ENCODE measurements at regions not wholly inside any gene's neighbourhood (a gene's known extent, or its start where the extent isn't known, plus 50 kb on each side); places are given as distances from the start of the nearest gene placed in this dataset.

DNA sequence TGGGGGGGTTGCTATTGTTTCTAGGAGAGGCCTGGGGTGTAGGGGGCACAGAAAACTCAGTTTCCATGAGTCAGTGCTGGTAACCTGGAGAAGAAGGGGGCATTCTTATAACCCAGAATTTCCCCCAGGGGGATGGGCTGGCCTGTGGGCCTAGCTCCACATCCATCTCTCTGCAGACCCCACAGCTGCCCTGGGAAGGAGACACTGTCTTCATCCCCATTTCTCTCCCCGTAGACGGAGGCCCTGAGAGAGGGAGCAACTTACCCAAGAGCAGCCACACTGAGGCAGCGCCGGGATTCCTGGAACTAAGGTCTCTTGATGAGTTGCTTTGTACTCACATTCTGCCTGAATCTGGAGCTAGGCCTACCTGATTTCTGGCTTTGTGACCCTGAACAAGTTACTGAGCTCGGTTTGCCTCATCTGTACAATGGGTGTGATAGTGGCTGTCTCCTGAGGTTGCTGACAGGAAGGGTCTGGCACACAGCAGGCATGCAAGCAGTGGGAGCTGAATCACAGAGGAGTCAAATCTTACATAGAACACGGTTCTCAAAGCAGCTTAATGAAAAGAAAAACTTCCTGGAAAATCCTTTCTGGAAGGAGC lies 55.0 kb upstream of the LCTL start:
- CTCF ChIA-PET = interaction anchor here (0.6 to 4.1 kb wide), 4 partner anchors 78 to 242 kb away, joined by 4 to 26 read pairs (median 4); no protein-coding TSS in a partner anchor
- no peak for DNase-seq (ENCODE audit: low read depth, low spot score)
- Histone ChIP-seq H3K9me3 (ENCODE audit: control insufficient read depth, insufficient read depth, low read length) (no peaks in the 10 kb centered on the region; the same call in 1 of the 2 replicates), H3K27me3 (ENCODE audit: control insufficient read depth, insufficient read depth, low read length) (no peaks in the 10 kb centered on the region), H3K27ac (ENCODE audit: low read depth, low read length) (no peak overlapping the region), H3K4me3 (ENCODE audit: low read depth, low read length) (no peak overlapping the region)
- TF ChIP-seq CTCF (IDR thresholded peaks at IDR 0.05; ENCODE audit: low read depth, low read length) = no peak
- POLR2A ChIA-PET = no interaction called here

- Histone ChIP-seq H3K4me3 (ENCODE audit: low read depth, low read length) (no peak overlapping the region), H3K27me3 (ENCODE audit: control insufficient read depth, insufficient read depth, low read length) (no peaks in the 10 kb centered on the region), H3K27ac (ENCODE audit: low read depth, low read length) (no peak overlapping the region), H3K9me3 (ENCODE audit: control insufficient read depth, insufficient read depth, low read length) (no peaks in the 10 kb centered on the region; the same call in 1 of the 2 replicates)
- TF ChIP-seq CTCF (IDR thresholded peaks at IDR 0.05; ENCODE audit: low read depth, low read length) = no peak
- ChIA-PET CTCF (interaction anchor here (0.8 to 4.1 kb wide), 3 partner anchors 77 to 231 kb away, joined by 4 to 26 read pairs (median 5); no protein-coding TSS in a partner anchor), POLR2A (no interaction called here)
- no peak for DNase-seq (ENCODE audit: low read depth, low spot score)
Measured at GRCh38 chr15:66621491-66622467, 56.0 kb upstream of the LCTL start.

DNA sequence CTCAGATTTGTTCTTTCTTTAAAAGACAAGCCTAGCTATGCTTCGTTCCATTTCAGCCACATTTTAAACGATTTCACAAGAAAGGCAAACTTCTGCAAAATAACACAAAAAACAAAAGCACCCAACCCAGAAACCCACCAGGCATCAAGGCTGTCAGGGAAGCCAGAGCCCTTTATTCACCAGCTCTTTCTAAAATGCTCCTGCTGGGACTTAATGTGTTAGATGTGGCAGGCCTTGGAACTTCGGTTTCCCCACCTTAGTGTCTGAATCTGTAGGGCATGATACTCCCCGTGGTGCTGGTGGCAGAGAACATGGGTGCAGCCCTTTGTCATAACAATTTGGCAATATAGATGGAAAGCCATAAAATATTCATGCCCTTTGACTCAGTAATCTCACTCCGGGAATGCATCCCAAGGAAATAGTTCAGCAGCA lies 56.8 kb upstream of the LCTL start:
- POLR2A ChIA-PET = no interaction called here
- Histone ChIP-seq H3K4me3 (ENCODE audit: low read depth, low read length) (no peak overlapping the region), H3K27me3 (ENCODE audit: control insufficient read depth, insufficient read depth, low read length) (no peaks in the 10 kb centered on the region), H3K27ac (ENCODE audit: low read depth, low read length) (peak overlapping the region; percentile 21), H3K9me3 (ENCODE audit: control insufficient read depth, insufficient read depth, low read length) (no peaks in the 10 kb centered on the region; the same call in 1 of the 2 replicates)
- TF ChIP-seq CTCF (IDR thresholded peaks at IDR 0.05; ENCODE audit: low read depth, low read length) = no peak
- DNase-seq (ENCODE audit: low read depth, low spot score) = no peak
- CTCF ChIA-PET = interaction anchor here (0.9 to 4.1 kb wide), 2 partner anchors 75 to 230 kb away, joined by 3 to 26 read pairs; no protein-coding TSS in a partner anchor

- DNase-seq (ENCODE audit: low read depth, low spot score) = no peak
- CTCF ChIA-PET = interaction anchor here (0.8 to 4.1 kb wide), 2 partner anchors 72 to 229 kb away, joined by 3 to 26 read pairs; no protein-coding TSS in a partner anchor
- no peak overlapping the region for H3K27ac ChIP-seq (ENCODE audit: low read depth, low read length)
- H3K4me3 ChIP-seq (ENCODE audit: low read depth, low read length) = no peak overlapping the region
- POLR2A ChIA-PET = no interaction called here
- no peak for TF ChIP-seq CTCF (IDR thresholded peaks at IDR 0.05; ENCODE audit: low read depth, low read length)
- H3K27me3 ChIP-seq (ENCODE audit: control insufficient read depth, insufficient read depth, low read length) = no peaks in the 10 kb centered on the region
- no peaks in the 10 kb centered on the region; the same call in 1 of the 2 replicates for H3K9me3 ChIP-seq (ENCODE audit: control insufficient read depth, insufficient read depth, low read length)
Measured at GRCh38 chr15:66623801-66624453, 58.1 kb upstream of the LCTL start.
